NT2/D1 (cell line): ENCODE measurements at regions not wholly inside any gene's neighbourhood (a gene's known extent, or its start where the extent isn't known, plus 50 kb on each side); places are given as distances from the start of the nearest gene placed in this dataset.

ENCODE experiments used
- DNase-seq: peaks from one replicate; pipeline ENCODE4 v3.0.0-alpha.2; 2011; ENCODE audit warnings: low read depth, low spot score
- H3K27me3 ChIP-seq: 2 replicates; pipeline ENCODE4 v1.6.0; 2011; ENCODE audit warnings: mild to moderate bottlenecking; ENCODE audit not compliant: insufficient read length, insufficient read depth
- H3K36me3 ChIP-seq: 2 replicates; pipeline ENCODE4 v1.6.1; 2011; ENCODE audit warnings: mild to moderate bottlenecking, low read length, mixed read lengths; ENCODE audit not compliant: insufficient read depth, insufficient read length
- H3K4me1 ChIP-seq: 2 replicates; pipeline ENCODE4 v1.5.1; 2011; ENCODE audit not compliant: insufficient read depth, insufficient read length
- H3K4me3 ChIP-seq: 2 replicates; pipeline ENCODE4 v1.5.1; 2011; ENCODE audit warnings: low read depth; ENCODE audit not compliant: insufficient read length
- H3K9ac ChIP-seq: 2 replicates; pipeline ENCODE4 v1.6.0; 2011; ENCODE audit warnings: low read depth; ENCODE audit not compliant: insufficient read length
- H3K9me3 ChIP-seq: 2 replicates; pipeline ENCODE4 v1.5.1; 2011; ENCODE audit warnings: mild to moderate bottlenecking, low read length; ENCODE audit not compliant: insufficient read depth
- SUZ12 ChIP-seq: IDR thresholded peaks from 2 replicates; pipeline ENCODE4 v1.6.1; 2011; ENCODE audit not compliant: insufficient read length, insufficient read depth; ENCODE audit errors: extremely low read depth
- YY1 ChIP-seq: IDR thresholded peaks from 2 replicates; pipeline ENCODE4 v1.6.1; 2011; ENCODE audit not compliant: insufficient read length, insufficient read depth
- ZNF274 ChIP-seq: IDR thresholded peaks from 2 replicates; pipeline ENCODE4 v1.6.1; 2011; ENCODE audit warnings: mild to moderate bottlenecking, low read depth, low read length

GRCh38 chr20:4568361-4568959 is 117.8 kb upstream of the PRNP start:
- H3K9me3 ChIP-seq = no peaks in the 10 kb centered on the region
- no peaks in the 10 kb centered on the region for H3K27me3 ChIP-seq
- no peak overlapping the region for H3K4me3 ChIP-seq
- no peaks in the 10 kb centered on the region for H3K36me3 ChIP-seq
- TF ChIP-seq YY1 (no peak), SUZ12 (no peak), ZNF274 (no peak)
- H3K9ac ChIP-seq = no peak overlapping the region
- no peaks in the 10 kb centered on the region for H3K4me1 ChIP-seq
- DNase-seq = no peak

DNA sequence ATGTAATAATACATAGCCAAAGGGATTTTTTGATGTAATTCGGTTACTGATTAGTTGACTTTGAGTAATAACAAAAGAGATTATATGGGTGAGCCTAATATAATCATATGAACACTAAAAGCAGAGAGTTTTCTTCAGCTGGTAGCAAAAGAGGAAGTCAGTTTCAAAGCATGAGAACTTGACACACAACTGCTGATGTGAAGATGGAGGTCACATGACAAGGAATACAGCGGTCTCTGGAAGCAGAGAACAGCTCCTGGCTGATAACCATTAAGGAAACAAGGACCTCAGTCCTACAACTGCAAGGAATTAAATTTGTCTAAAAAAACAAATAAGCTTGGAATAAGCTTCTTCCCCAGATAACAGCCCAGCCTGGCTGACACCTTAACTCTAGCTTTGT is 119.1 kb upstream of the PRNP start:
- Histone ChIP-seq H3K36me3 (no peaks in the 10 kb centered on the region), H3K4me1 (no peaks in the 10 kb centered on the region), H3K27me3 (no peaks in the 10 kb centered on the region), H3K4me3 (no peak overlapping the region), H3K9ac (no peak overlapping the region), H3K9me3 (no peaks in the 10 kb centered on the region)
- no peak for DNase-seq
- TF ChIP-seq ZNF274 (no peak), SUZ12 (no peak), YY1 (no peak)

DNA sequence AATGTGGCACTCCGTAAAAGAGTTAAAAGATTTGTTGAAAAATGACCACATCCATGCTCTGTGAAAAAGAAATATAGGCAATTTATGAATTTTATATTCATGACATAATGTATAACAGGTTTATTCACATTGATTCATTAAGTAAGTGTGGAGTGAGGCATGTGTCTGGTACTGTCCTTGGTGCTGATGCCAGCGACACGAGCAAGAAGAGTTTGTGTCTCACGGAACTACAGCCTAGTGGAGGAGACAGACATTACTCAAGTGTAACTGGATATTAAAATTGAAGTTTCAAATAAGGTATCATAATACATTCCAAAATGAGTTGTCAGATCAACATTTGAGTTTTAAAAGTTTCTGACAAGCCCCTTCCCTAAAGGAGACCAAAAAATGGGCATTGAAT is 122.7 kb upstream of the PRNP start:
- TF ChIP-seq SUZ12 (no peak), YY1 (no peak)
- DNase-seq = peak; percentile 13

DNA sequence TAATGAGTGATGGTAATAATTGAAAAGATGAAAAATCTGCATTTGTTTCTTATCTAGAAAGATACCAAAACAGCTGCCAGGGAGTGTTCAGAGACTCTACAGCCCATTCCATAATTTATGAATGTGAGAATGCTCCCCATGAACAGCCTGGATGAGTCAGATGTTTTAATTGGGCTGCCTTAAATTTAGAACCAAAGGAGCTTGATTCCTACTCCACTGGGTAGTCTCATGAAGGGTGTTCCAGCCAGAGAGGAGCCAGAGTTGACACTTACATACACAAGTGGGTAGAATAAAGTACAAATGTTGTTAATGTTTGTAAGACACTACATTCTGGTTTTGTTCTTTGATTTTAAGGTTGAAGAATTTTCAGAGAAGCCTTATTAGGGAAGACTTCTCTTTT is 123.2 kb upstream of the PRNP start:
- Histone ChIP-seq H3K27me3 (no peaks in the 10 kb centered on the region), H3K9ac (no peak overlapping the region), H3K36me3 (no peaks in the 10 kb centered on the region), H3K4me3 (no peak overlapping the region), H3K9me3 (no peaks in the 10 kb centered on the region), H3K4me1 (no peaks in the 10 kb centered on the region)
- TF ChIP-seq SUZ12 (no peak), YY1 (no peak), ZNF274 (no peak)
- DNase-seq = no peak

More for the DNA sequence above, 122.7 kb upstream of the PRNP start:
- H3K27me3 ChIP-seq = no peaks in the 10 kb centered on the region
- H3K9ac ChIP-seq = no peak overlapping the region
- H3K4me3 ChIP-seq = no peak overlapping the region
- H3K4me1 ChIP-seq = no peaks in the 10 kb centered on the region
- H3K36me3 ChIP-seq = no peaks in the 10 kb centered on the region
- H3K9me3 ChIP-seq = no peaks in the 10 kb centered on the region

- no peak for DNase-seq
These were observed 125.6 kb upstream of the PRNP start for GRCh38 chr20:4560667-4561066.

GRCh38 chr20:4559906-4560305 is 126.3 kb upstream of the PRNP start:
- no peaks in the 10 kb centered on the region for H3K9me3 ChIP-seq
- no peak overlapping the region for H3K9ac ChIP-seq
- H3K4me3 ChIP-seq = no peak overlapping the region
- no peak for DNase-seq
- no peaks in the 10 kb centered on the region for H3K27me3 ChIP-seq
- no peaks in the 10 kb centered on the region for H3K4me1 ChIP-seq
- TF ChIP-seq SUZ12 = no peak
- no peak for TF ChIP-seq ZNF274
- TF ChIP-seq YY1 = no peak
- H3K36me3 ChIP-seq = no peaks in the 10 kb centered on the region

More at GRCh38 chr20:4560667-4561066, 125.6 kb upstream of the PRNP start:
- Histone ChIP-seq H3K9ac (no peak overlapping the region), H3K36me3 (no peaks in the 10 kb centered on the region), H3K9me3 (no peaks in the 10 kb centered on the region), H3K4me3 (no peak overlapping the region), H3K27me3 (no peaks in the 10 kb centered on the region), H3K4me1 (no peaks in the 10 kb centered on the region)
- TF ChIP-seq YY1 = no peak
- TF ChIP-seq ZNF274 = no peak
- no peak for TF ChIP-seq SUZ12

DNA sequence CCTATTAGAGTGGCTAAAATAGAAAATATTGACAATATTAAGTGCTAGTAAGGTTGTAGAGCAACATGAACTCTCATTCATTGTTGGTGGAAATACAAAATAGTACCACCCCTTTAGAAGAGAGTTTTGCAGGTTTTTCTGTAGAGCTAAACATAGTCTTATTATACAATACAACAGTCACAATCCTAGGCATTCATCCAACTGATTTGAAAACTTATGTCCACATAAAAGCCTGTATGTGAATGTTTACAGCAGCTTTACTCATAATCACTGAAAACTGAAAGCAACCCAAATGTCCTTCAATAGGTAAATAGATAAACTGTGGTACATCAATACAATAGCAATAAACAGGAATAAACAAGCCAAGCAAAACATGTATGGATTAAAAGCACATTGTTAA is 127.2 kb upstream of the PRNP start:
- DNase-seq = no peak
- Histone ChIP-seq H3K4me3 (no peak overlapping the region), H3K27me3 (no peaks in the 10 kb centered on the region), H3K9me3 (no peaks in the 10 kb centered on the region), H3K9ac (no peak overlapping the region), H3K36me3 (no peaks in the 10 kb centered on the region), H3K4me1 (no peaks in the 10 kb centered on the region)
- TF ChIP-seq YY1 (no peak), ZNF274 (no peak), SUZ12 (no peak)
